Activated CD8-positive, alpha-beta memory T cell treated with anti-CD3 and anti-CD28 coated beads, Interleukin-2, amount 50 U/mL, for 4 hours (primary cell): ENCODE measurements at regions not wholly inside any gene's neighbourhood (a gene's known extent, or its start where the extent isn't known, plus 50 kb on each side); places are given as distances from the start of the nearest gene placed in this dataset.
"Not testable (repeated sequence)": the region's sequence is repeated elsewhere in the genome, so short reads cannot be mapped to it uniquely, and the experiment has no call there.

ENCODE experiments used
- DNase-seq: peaks from one replicate; pipeline ENCODE4 v3.0.0-alpha.2; 2020

GRCh38 chr5:96198356-96199058, 234.5 kb downstream of the PCSK1 start:
- no peak for DNase-seq

- DNase-seq = not testable (repeated sequence)
Observed at GRCh38 chr5:96197767-96198166, 235.3 kb downstream of the PCSK1 start.

- no peak for DNase-seq
Observed at GRCh38 chr5:96197347-96197746, 235.7 kb upstream of the ELL2 start.

- no peak for DNase-seq
Observed at GRCh38 chr5:96196890-96197289, 235.2 kb upstream of the ELL2 start.

GRCh38 chr5:96196407-96196806, 234.8 kb upstream of the ELL2 start:
- no peak for DNase-seq

- no peak for DNase-seq
Observed at GRCh38 chr5:96195123-96195522, 233.5 kb upstream of the ELL2 start.

GRCh38 chr5:96194593-96194992, 232.9 kb upstream of the ELL2 start:
- DNase-seq = no peak

- no peak for DNase-seq
Observed at GRCh38 chr5:96193946-96194345, 232.3 kb upstream of the ELL2 start.

DNA sequence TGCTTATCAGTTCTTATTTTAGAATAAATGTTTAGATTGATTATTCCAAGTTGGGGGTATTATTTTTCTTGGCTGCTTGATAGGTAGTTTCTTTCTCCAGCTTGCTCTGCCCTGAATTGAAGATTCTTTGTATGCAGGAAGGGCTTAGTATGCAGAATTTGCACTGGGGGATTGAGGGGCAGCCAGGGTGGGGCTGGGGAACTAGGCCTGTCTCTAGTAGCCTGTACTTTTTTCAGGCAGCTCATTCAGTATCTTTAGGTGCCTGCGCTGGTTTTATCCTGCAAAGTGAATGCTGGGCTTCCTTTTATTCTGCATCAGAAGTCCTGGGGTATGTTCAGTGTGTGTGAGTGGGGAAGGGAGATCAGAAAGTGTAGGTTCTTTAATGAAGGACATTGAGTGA, 228.3 kb upstream of the ELL2 start:
- no peak for DNase-seq

- DNase-seq = no peak
Observed at GRCh38 chr5:96189028-96189826, 227.6 kb upstream of the ELL2 start.

- no peak for DNase-seq
Observed at GRCh38 chr5:96187309-96188027, 225.8 kb upstream of the ELL2 start.

DNA sequence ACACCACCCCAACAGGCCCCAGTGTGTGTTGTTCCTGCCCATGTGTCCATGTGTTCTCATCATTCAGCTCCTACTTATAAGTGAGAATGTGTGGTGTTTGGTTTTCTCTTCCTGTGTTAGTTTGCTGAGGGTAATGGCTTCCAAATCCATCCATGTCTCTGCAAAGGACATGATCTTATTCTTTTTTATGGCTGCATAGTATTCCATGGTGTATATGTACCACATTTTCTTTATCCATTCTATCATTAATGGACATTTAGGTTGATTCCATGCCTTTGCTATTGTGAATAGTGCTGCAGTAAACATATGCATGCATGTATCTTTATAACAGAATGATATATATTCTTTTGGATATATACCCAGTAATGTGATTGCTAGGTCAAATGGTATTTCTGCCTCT, 222.9 kb upstream of the ELL2 start:
- not testable (repeated sequence) for DNase-seq

GRCh38 chr5:96180684-96181435, 219.2 kb upstream of the ELL2 start:
- no peak for DNase-seq

DNA sequence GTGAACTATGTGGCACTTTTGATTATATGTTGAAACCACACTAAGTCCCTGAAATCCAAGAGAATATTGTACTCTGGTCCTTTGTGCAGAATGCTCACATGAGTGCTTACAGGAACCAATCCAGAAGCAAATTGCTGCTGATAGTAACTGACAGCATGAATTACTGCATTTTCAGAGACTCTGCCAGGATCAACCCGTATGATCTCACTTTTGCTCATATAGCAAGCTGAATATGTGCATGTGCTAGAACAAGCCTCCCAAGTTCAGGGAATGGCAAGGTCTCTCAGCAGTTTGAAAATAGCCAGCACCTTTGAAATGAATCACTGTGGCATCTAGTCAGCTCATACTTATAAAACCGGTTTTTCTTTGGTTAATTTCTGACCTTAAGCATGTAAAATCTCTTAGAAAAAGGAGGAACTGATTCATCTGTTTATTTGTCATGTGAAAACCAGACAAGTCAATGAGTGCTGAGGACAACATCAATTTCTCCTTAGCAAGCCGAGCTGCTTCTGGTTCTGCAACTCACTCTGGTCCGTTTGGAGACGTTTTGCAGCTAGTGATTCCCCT, 215.7 kb upstream of the ELL2 start:
- DNase-seq = no peak

DNA sequence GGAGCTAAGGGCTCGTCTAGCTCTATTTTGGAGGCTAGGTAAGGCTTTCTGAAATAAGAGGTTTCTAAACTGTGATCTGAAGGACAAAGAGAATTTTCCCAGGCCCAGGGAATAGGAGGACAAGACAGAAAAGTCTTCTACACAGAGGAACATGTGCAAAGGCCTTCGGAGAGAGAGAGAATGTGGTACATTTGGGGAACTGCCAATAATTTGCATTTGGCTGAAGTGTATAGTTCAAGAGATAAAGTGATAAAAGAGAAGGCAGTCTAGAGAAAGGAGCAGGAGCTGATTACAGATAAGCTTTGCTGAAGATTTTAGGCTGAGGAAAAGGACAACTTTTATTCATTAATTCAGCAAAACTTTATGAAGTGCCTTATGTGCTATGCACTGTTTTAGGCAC, 214.4 kb upstream of the ELL2 start:
- no peak for DNase-seq

- no peak for DNase-seq
Observed at GRCh38 chr5:96175090-96175489, 213.4 kb upstream of the ELL2 start.

GRCh38 chr5:96173366-96173765, 211.7 kb upstream of the ELL2 start:
- no peak for DNase-seq

GRCh38 chr5:96172436-96172835, 210.8 kb upstream of the ELL2 start:
- DNase-seq = no peak

- DNase-seq = not testable (repeated sequence)
Observed at GRCh38 chr5:96171973-96172372, 210.3 kb upstream of the ELL2 start.

GRCh38 chr5:96170481-96171125, 209.0 kb upstream of the ELL2 start:
- not testable (repeated sequence) for DNase-seq

DNA sequence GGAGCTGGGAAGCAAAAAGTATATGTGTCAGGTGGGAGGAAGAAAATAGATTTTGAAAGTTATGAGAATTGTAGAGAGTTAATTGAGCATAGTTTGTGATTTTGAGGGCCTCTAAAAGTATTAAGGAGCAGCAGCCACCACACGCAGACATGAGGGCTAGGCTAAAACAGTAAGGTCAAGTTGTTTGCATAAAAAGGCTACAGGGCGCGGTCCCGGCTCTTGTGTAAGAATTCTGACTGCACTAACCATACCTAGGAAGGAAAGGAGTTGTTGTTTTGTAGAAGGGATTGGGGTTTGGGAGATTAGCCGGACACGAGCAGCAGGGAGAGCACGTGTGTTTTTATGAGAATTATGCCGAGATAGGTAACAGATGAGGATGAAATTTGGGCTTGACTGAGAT, 207.2 kb upstream of the ELL2 start:
- DNase-seq = not testable (repeated sequence)

DNA sequence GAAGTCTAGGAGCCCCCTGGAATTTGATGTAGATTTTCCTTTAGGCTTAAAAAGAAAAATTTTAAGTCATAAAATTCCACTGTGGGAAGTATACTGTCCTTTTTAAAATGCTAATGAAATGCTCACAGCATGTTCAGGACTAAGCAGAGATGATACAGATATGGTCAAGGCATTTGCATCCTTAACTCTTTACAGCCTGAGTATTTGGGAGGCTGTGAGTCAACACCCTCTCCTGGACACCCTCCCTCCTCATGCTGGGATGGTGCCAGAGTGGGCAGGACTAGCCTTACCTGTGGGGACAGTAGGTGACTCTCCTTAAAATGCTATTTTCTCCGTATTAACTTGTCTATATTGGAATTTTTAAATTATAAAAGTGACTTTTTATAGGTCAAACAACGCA, 197.4 kb upstream of the ELL2 start:
- no peak for DNase-seq
